M059J (cell line): ENCODE measurements at regions not wholly inside any gene's neighbourhood (a gene's known extent, or its start where the extent isn't known, plus 50 kb on each side); places are given as distances from the start of the nearest gene placed in this dataset.

Source experiments
- DNase-seq: peaks from one replicate; pipeline ENCODE4 v3.0.0-alpha.2; 2012; ENCODE audit warnings: low read depth

DNA sequence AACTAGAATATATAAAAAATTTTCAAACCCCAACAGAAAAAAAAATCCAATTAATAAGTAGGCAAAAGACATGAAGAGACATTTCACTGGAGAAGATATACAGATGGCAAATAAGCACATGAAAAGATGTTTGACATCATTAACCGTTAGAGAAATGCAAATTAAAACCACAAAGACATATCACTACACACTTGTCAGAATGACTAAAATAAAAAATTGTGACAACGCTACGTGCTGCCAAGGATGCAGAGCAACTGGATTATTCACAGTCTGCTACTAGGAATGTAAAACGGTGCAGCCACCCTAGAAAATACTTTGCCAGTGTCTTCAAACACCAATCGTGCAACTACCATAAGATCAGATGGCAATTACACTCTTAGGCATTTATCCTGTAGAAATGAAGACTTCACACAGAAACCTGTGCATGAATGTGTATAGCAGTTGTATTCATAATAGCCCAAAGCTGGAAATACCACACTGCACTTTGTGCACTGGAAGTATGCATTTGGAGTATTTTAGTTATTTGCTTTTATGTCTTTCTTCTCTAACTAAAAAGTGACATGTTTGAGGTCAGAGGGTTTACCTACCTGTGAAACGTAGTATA is 75.3 kb upstream of the PALMD start:
- peak; percentile 82 for DNase-seq

DNA sequence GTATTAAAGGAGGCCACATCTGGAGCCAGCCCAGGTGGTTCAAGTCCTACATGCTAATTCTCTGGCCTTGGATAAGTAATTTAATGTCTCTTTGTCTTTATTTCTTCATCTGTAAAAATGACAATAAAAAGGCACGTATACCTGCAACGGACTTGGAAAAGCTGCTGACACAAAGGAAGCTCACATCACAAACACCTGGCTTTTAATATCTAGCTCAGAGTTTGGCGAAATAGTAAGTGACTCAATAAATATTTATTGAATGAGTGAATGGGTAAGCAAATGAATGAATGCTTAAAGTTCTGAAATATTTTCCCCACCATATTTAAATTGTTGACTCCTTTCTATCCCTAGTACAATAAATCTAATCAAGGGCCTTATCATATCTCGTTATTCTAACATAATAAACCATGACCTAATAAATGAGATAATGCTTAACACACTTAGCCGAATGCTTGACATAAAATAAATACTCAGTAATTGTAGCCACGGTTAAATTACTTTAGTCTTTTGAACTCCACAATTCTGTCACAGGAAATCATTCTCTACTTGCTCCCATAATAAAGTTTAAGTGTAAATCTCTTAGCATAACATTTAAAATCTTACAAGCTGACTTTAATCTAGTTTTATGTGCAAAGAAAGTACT is 74.7 kb upstream of the PALMD start:
- no peak for DNase-seq

DNA sequence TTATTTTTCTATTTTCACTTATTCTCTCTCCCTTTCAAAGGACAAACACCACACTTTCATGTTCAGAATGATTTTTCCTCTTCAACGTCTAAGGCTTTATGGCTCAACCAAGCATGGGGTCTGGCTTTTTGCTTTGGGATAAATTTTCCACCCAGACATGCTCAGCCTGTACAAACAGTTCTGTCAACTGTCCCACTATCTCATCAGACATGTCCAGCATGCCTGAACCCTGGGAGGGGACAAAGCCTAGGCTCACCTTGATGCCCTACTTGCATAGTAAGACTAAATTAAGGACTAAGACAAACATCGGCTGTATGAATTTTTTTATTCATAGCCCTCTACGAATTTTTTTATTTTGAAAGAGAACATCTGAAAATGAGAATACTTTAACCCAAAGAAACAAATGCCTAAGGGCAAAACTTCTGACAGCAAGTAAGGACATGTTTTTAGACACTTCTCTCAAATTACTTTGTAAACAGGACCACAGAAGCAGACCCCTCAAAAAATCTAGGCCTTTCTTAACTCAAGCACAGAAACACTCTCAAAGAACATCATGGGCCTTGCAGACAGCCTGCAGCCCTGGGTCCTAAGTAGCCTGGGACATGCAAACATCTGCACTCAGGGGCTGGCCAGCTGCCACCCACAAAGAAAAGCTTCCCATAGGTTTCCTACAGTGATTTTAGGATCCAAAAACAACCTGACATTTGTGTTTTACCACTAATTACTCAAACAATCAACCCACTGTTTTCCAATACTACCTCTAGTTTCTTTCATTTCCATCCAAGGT is 72.3 kb upstream of the PALMD start:
- peak; percentile 20 for DNase-seq

DNA sequence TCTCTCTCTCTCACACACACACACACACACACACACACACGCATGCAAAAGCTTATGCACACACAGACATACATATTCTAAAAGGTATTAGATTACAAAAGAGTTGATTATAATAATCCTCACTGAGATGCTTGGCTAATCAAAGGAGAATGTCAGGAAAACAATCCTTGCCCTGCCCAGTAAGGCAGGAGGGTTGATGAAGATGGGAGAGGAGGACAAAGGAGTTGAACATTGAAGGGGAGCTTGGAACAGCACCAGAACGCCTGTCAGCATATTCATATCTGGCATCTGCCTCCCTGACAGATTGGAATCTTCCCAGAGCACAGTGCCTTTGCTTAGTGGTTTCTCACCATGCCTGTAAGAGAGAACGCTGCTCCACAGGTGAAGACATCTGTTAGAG is 68.6 kb upstream of the PALMD start:
- no peak for DNase-seq

DNA sequence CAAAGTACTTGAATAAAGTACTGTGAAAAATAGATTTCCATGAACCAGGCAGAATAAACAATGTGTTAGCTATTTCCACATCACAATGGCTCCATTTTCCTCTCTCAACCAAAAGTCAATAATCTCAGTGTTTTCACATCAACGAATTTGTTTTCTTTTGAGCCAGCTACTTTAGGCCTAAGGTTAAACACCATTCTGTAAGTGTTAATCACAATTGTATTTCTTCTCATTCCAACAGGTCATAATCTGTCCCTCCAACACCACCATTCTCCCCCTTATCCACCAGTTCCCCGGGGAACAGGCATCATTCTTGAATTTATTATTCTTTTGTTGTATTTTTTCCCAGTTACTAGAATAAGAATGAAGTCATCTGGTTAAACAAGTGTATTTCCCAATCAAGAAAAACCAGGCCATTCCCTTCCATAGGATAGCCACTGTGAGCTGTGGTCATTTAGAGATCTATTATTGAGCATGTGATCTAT is 66.2 kb upstream of the PALMD start:
- DNase-seq, result no peak

DNA sequence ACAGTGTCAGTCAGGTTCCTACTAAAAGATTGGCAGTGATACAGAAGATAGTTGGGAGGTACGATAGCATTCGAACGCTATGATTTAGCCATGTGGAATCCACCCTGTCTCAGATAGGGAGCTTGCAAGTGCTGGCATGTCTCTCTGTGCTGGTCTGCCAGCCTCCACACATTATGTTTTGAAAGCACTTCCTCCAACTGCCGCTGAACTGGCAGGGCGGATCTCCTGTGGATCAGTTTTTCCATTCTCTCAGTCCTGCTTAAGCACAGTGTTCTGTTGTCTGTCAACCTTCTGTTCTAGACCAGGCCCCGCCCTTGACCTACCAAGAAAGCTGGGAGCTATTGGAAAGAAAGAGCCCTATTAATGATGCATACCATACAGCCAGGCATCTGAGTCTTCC is 65.5 kb upstream of the PALMD start:
- DNase-seq, result peak; percentile 45

DNA sequence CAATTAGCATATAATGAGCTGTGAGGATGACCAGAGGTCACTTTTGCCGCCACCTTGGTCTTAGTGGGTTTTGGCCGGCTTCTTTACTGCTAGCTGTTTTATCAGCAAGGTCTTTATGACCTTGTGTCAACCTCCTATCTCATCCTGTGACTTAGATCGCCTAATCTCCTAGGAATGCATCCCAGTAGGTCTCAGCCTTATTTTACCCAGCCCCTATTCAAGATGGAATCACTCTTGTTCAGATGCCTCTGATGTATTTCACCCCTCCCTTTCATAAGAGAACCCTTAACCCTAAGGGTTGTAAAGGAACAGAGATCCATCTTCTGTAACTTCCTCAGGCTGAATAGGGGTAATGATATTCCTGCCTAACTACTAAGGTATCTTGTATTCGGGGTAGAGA is 58.9 kb upstream of the PALMD start:
- no peak for DNase-seq

DNA sequence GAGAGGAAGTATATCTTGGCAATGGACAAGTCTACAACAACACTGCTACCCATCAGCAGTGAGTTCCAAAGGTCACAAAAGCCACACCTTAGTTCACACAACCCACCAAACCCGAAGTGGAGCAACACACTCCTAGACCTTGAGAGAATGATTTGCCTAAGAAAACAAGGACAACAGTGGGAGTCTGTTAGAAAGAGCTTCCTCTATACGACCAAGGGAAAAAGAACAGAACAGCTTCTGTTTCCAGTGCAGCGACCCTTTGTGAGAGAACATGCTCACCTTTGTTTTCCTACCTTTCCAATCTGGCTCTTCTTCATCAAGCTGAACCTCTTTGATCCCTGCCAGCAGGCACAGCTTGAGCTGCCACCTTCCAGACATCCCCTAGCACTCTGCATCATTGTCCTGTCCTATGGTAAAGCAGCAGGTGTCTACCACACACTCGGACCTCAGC is 56.7 kb upstream of the PALMD start:
- DNase-seq, result no peak

DNA sequence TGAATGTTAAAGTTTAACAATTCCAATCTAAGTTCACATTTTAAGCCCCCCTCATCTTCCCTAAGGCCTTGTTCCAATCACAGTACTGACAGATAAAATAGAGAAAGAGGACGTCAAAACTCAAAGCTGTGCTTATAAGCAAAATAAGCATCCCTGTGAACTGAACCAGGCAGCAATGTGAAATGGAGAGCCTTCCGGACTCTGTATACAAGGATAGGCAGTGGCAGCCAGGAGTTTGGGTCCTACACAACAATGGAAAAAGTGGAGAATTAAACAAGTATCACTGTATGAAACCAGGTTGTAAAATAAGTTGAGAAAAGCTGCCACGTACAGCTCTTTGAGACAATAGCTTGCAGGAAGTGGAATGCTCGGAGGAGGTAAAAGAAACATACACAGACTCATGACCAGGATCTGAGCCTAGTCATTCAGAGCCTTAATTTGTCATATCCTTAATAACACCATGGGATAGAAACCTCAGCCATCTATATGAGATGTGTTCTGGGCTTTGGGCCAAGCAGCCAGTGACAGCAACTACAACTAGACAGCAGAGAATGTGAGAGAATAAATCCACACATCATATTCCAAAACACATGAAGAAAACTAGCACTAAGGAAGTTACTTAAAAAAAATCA is 55.2 kb upstream of the PALMD start:
- DNase-seq, result peak; percentile 98

DNA sequence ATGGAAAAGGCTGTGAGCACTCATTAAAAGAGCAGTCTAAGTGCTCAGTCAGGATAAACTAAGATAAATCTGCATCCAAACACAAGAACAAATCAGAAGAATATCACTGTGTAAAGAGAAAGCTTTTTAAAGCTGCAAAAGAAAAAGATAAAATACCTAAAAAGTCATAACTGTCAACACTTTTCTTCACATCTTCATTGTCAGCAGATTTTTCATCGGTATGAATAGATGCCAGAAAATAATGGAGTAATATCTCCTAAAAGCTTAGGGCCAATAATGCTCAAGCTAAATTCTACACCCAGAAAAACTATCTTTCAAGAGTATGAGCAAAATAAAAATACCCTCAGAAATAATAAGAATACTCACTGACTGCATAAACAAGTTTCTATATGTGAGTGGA is 54.0 kb upstream of the PALMD start:
- no peak for DNase-seq

DNA sequence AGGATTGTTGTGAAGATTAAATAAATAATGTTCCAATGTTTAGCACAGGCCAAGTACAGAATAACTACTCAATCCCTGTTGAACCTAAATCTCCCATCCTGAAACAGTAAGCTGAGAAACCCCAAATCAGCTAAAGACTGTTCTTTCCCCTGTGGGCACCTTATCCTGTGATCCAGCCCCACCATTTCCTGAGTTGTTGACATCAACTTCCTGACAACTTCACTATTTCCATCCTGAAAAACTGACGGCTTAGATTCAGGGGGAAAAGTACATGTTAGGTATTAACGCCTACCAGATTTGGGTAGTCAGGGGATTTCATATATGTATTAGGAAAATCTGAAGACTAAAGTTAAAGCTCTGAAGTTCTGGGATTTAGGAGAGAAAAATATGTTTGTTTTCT is 51.7 kb upstream of the PALMD start:
- DNase-seq, result no peak

DNA sequence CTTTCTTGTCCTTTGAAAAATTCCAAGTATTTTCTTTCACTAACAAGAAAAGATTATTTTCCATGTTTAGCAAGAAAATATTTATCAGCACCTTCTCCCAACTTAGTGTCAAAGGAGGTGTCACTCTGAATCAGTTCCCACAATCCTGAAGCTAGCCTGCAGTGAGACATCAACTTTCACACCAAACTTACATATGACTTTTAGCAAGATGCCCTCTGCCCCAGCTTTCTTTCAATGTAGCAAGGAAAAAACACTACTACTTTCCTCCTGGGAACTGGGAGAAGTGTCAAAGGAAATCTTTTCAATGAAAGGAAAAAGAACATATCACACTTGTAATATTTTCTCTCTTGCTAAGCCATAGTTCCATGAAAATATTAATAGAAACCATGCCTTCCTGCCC is 50.9 kb upstream of the PALMD start:
- no peak for DNase-seq

DNA sequence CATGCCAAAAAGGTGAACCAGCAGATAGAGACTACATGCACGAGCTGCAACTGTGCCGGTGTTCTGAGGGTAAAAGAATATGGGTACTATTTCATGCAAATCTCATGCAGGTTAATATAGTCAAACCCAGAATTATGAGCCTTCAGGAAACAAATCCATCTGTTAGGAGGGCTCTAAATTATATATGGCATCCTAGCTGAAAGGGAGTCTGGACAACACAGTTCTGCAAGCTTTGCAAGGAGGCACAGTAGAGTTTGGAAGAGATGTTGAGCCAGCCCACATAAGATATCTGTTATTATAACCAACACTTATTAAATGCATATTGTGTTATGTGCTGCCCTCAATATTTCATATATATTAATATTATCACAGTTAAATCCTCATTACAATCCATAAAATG is 50.5 kb upstream of the PALMD start:
- no peak for DNase-seq
